ENCODE measurements at regions not wholly inside any gene's neighbourhood (a gene's known extent, or its start where the extent isn't known, plus 50 kb on each side); places are given as distances from the start of the nearest gene placed in this dataset.

DNA sequence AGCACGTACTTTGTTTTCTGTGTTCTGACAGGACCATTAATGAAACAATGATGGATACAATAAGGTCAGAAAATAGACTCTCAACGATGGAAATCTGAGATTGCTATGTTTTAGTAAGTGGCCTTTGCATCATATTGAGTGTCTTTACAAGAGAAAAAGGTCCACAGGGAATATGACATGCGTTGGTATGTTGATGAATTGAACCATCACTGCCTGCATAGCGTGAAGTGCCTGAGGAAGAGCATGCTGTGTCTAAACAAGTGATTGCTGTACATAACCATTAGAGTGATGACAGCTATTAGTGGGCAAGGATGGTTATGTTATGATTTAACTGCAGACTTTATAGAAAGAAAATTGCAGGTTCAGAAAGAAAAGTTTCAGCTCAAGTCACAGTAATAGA lies 623.2 kb downstream of the SLITRK5 start:
- 20% methylated on average over 1 of the region's 4 CpGs; no CpG with 5 or more reads in 1 of the 2 experiments for WGBS, 2 experiments (ENCODE audit: extremely low coverage in 2 of 2, insufficient read length in 1 of 2)
- Histone ChIP-seq H3K4me1 (ENCODE audit: control insufficient read depth, insufficient read depth, low read length) (no peaks in the 10 kb centered on the region), H3K18ac (ENCODE audit: low read depth, low read length) (no peak overlapping the region), H3K23ac (ENCODE audit: low read depth, low read length) (no peak overlapping the region), H3K79me1 (ENCODE audit: low read depth in 1 of 2, low read length in 2 of 2) (no peaks in the 10 kb centered on the region), H3K9ac (ENCODE audit: low read depth, low read length) (no peak overlapping the region), H4K5ac (ENCODE audit: low read depth, low read length) (no peak overlapping the region), H3K4me3 (ENCODE audit: insufficient read depth, low read depth, low read length) (no peak overlapping the region), H2BK20ac (ENCODE audit: low read depth, low read length) (no peak overlapping the region), H2AK9ac (replicated peaks; ENCODE audit: low read depth, low read length, poor library complexity) (no peak overlapping the region), H2BK15ac (ENCODE audit: low read depth, low read length) (no peak overlapping the region), H3K36me3 (ENCODE audit: control insufficient read depth, insufficient read depth, low read length) (no peaks in the 10 kb centered on the region), H3K9me3 (ENCODE audit: control insufficient read depth, insufficient read depth, low read length) (no peaks in the 10 kb centered on the region), H3K14ac (replicated peaks; ENCODE audit: low read depth, low read length) (no peak overlapping the region), H3K56ac (ENCODE audit: extremely low read depth, insufficient read depth, low read length) (no peak overlapping the region), H4K20me1 (ENCODE audit: insufficient read depth, low read length) (no peaks in the 10 kb centered on the region), H3K4ac (ENCODE audit: low read depth, low read length) (no peak overlapping the region), H3K27me3 (ENCODE audit: control insufficient read depth, insufficient read depth, low read length) (no peaks in the 10 kb centered on the region), H3K4me2 (ENCODE audit: low read depth, low read length) (no peak overlapping the region), H3K9me1 (ENCODE audit: insufficient read depth, low read length) (no peaks in the 10 kb centered on the region), H4K91ac (ENCODE audit: insufficient read depth, low read depth, low read length) (no peak overlapping the region), H2BK5ac (ENCODE audit: low read depth, low read length, poor library complexity, severe bottlenecking) (no peak overlapping the region), H2AFZ (replicated peaks; ENCODE audit: low read length, poor library complexity) (no peak overlapping the region), H4K8ac (ENCODE audit: low read depth in 2 of 2, low read length in 2 of 2) (no peak overlapping the region), H2BK120ac (ENCODE audit: low read depth, low read length) (no peak overlapping the region), H3K27ac (ENCODE audit: insufficient read depth, low read length) (no peak overlapping the region), H2AK5ac (ENCODE audit: low read depth, low read length) (no peak overlapping the region)
- CTCF ChIA-PET: no interaction called here
- ATAC-seq (ENCODE audit: low read depth): no peak
- in situ Hi-C loops (cut with MboI; ENCODE audit: low sequenced_read_pairs) (no loop called here), dilution Hi-C loops (cut with HindIII; ENCODE audit: low sequenced_read_pairs, unreplicated experiment) (no loop called here), intact Hi-C loops (cut with micrococcal nuclease) (no loop called here)
- TF ChIP-seq MAFK (IDR thresholded peaks at IDR 0.05; ENCODE audit: low read depth, low read length): no peak
- TF ChIP-seq POLR2A (IDR thresholded peaks at IDR 0.05; ENCODE audit: low read depth, low read length): no peak
- no peak for TF ChIP-seq USF2 (IDR thresholded peaks at IDR 0.05; ENCODE audit: low read depth, low read length)
- TF ChIP-seq CTCF (conservative IDR thresholded peaks at IDR 0.05; ENCODE audit: low read depth, low read length): no peak
- no peak for TF ChIP-seq BHLHE40 (IDR thresholded peaks at IDR 0.05; ENCODE audit: low read depth, low read length)
- TF ChIP-seq MXI1 (IDR thresholded peaks at IDR 0.05; ENCODE audit: borderline replicate concordance, low read depth, low read length): no peak
- TF ChIP-seq SMC3 (IDR thresholded peaks at IDR 0.05; ENCODE audit: low read depth, low read length): no peak
- TF ChIP-seq NFE2L2 (IDR thresholded peaks at IDR 0.05; ENCODE audit: low read depth, low read length): no peak
- no peak for TF ChIP-seq RFX5 (IDR thresholded peaks at IDR 0.05; ENCODE audit: low read depth, low read length)
- TF ChIP-seq ELK1 (IDR thresholded peaks at IDR 0.05; ENCODE audit: borderline replicate concordance, low read depth, low read length): no peak
- no peak for TF ChIP-seq CHD1 (IDR thresholded peaks at IDR 0.05; ENCODE audit: low read depth, low read length)
- TF ChIP-seq FOS (IDR thresholded peaks at IDR 0.05; ENCODE audit: low read depth, low read length): no peak
- TF ChIP-seq MAZ (IDR thresholded peaks at IDR 0.05; ENCODE audit: borderline replicate concordance, low read depth, low read length): no peak
- no TSS peak for BruUV-seq (replicated peaks)
- no peak for DNase-seq
- POLR2A ChIA-PET (ENCODE audit: unreplicated experiment): no interaction called here

Data from IMR-90 (cell line).